CD14-positive monocyte (primary cell): ENCODE measurements at regions not wholly inside any gene's neighbourhood (a gene's known extent, or its start where the extent isn't known, plus 50 kb on each side); places are given as distances from the start of the nearest gene placed in this dataset.

ENCODE experiments used
- DNase-seq, 3 donors: peaks; one replicate each; pipeline ENCODE4 v3.0.0-alpha.2; 2011 to 2022
- H2AFZ ChIP-seq: 2 replicates; pipeline ENCODE4 v1.6.0; 2012; ENCODE audit warnings: mild to moderate bottlenecking, low read depth, low read length, inconsistent platforms; ENCODE audit not compliant: insufficient read depth, poor library complexity, severe bottlenecking
- H3K27ac ChIP-seq, 2 donors: 1 replicate in 1 of 2; 2 replicates in 1 of 2; pipeline ENCODE4 v1.5.1; 2012 to 2013; ENCODE audit warnings: low read length in 2 of 2, control low read depth in 1 of 2, inconsistent platforms in 1 of 2, low read depth in 1 of 2, mild to moderate bottlenecking in 1 of 2
- H3K27me3 ChIP-seq, 2 donors: one replicate each; pipeline versions ENCODE4 v1.6.0 to v1.6.1; 2011 to 2013; ENCODE audit warnings: low read length in 2 of 2; ENCODE audit not compliant: control insufficient read depth in 2 of 2, insufficient read depth in 2 of 2
- H3K36me3 ChIP-seq, 2 donors: replicated peaks in 1 of 2; 1 replicate in 1 of 2; 2 replicates in 1 of 2; pipeline versions ENCODE4 v1.5.1 to v1.6.1; 2012 to 2013; ENCODE audit warnings: low read length in 2 of 2, control low read depth in 1 of 2, inconsistent platforms in 1 of 2, mild to moderate bottlenecking in 1 of 2; ENCODE audit not compliant: insufficient read depth in 2 of 2, control insufficient read depth in 1 of 2
- H3K4me1 ChIP-seq, 2 donors: 1 replicate in 1 of 2; 2 replicates in 1 of 2; pipeline versions ENCODE4 v1.5.1 to v1.6.1; 2012 to 2013; ENCODE audit warnings: low read length in 2 of 2, control low read depth in 1 of 2, inconsistent platforms in 1 of 2, mild to moderate bottlenecking in 1 of 2, moderate library complexity in 1 of 2; ENCODE audit not compliant: insufficient read depth in 2 of 2, control insufficient read depth in 1 of 2
- H3K4me2 ChIP-seq: replicated peaks from 2 replicates; pipeline ENCODE3; 2012; ENCODE audit warnings: low read length, moderate library complexity, mild to moderate bottlenecking; ENCODE audit not compliant: poor library complexity, severe bottlenecking; ENCODE audit errors: extremely low read depth
- H3K4me3 ChIP-seq, 3 experiments: fragments of 200-600 bp in 1 of 3; sonication (generic) in 1 of 3; replicated peaks in 1 of 3; 1 replicate in 2 of 3; 2 replicates in 1 of 3; pipeline ENCODE4 v1.5.1; 2011 to 2013; ENCODE audit warnings: low read length in 3 of 3, mild to moderate bottlenecking in 3 of 3, control low read depth in 2 of 3, low read depth in 2 of 3, inconsistent platforms in 1 of 3, moderate library complexity in 1 of 3
- H3K79me2 ChIP-seq: 2 replicates; pipeline ENCODE4 v1.6.0; 2012; ENCODE audit warnings: mild to moderate bottlenecking, control low read depth, inconsistent platforms, low read length, moderate library complexity; ENCODE audit not compliant: insufficient read depth
- H3K9ac ChIP-seq: 2 replicates; pipeline ENCODE4 v1.6.0; 2017; ENCODE audit warnings: low read length, mild to moderate bottlenecking; ENCODE audit not compliant: insufficient read depth, poor library complexity, severe bottlenecking
- H3K9me3 ChIP-seq, 2 donors: replicated peaks in 1 of 2; 1 replicate in 1 of 2; 2 replicates in 1 of 2; pipeline versions ENCODE4 v1.5.1 to v1.6.1; 2012 to 2013; ENCODE audit warnings: low read length in 2 of 2, control low read depth in 1 of 2; ENCODE audit not compliant: control insufficient read depth in 1 of 2, insufficient read depth in 1 of 2
- H4K20me1 ChIP-seq: 2 replicates; pipeline ENCODE4 v1.6.0; 2012; ENCODE audit warnings: mild to moderate bottlenecking, low read length, control low read depth, moderate library complexity; ENCODE audit not compliant: insufficient read depth
- H3K27ac Mint-ChIP-seq, 7 donors: one replicate each; pipeline ENCODE4 v1.8.0; 2020; ENCODE audit warnings: mild to moderate bottlenecking in 7 of 7, mixed read lengths in 7 of 7, moderate library complexity in 6 of 7, inconsistent platforms in 2 of 7
- H3K27me3 Mint-ChIP-seq, 3 donors: one replicate each; pipeline ENCODE4 v1.8.0; 2021 to 2022; ENCODE audit warnings: low read depth in 3 of 3, mild to moderate bottlenecking in 3 of 3, mixed read lengths in 3 of 3, moderate library complexity in 3 of 3, inconsistent platforms in 1 of 3
- H3K36me3 Mint-ChIP-seq, 2 donors: one replicate each; pipeline ENCODE4 v1.8.0; 2020; ENCODE audit warnings: mixed read lengths in 2 of 2, inconsistent platforms in 1 of 2, mild to moderate bottlenecking in 1 of 2
- H3K4me1 Mint-ChIP-seq: one replicate; pipeline ENCODE4 v1.8.0; 2020; ENCODE audit warnings: mild to moderate bottlenecking, mixed read lengths
- H3K4me3 Mint-ChIP-seq, 2 donors: one replicate each; pipeline ENCODE4 v1.8.0; 2020; ENCODE audit warnings: mild to moderate bottlenecking in 2 of 2, mixed read lengths in 2 of 2, moderate library complexity in 1 of 2
- H3K9me3 Mint-ChIP-seq, 7 donors: one replicate each; pipeline ENCODE4 v1.8.0; 2020 to 2022; ENCODE audit warnings: mixed read lengths in 7 of 7, mild to moderate bottlenecking in 6 of 7, moderate library complexity in 6 of 7, inconsistent platforms in 2 of 7
- CTCF ChIP-seq: fragments of 200-600 bp; IDR thresholded peaks from one replicate; pipeline ENCODE4 v1.8.0; 2022; ENCODE audit warnings: antibody characterized with exemption, mild to moderate bottlenecking
- WGBS: methylation state at CpG from one replicate; pipeline ENCODE4 v1.1.5; 2013; ENCODE audit warnings: missing lambda C conversion rate; ENCODE audit not compliant: insufficient coverage; 5-methylcytosine and 5-hydroxymethylcytosine counted together
- intact Hi-C, 2 donors: fragments of 100-400 bp; cut with micrococcal nuclease; formaldehyde crosslinking; loops; one replicate each; pipeline versions ENCODE4 v1.15.0 to v1.15.1; 2023

- TF ChIP-seq CTCF, result no peak
- H3K9me3 ChIP-seq, result no peaks in the 10 kb centered on the region
- no peaks in the 10 kb centered on the region for H3K4me1 Mint-ChIP-seq
- H3K79me2 ChIP-seq, result no peaks in the 10 kb centered on the region
- DNase-seq, result no peak
- H4K20me1 ChIP-seq, result no peaks in the 10 kb centered on the region
- H3K4me1 ChIP-seq, result no peaks in the 10 kb centered on the region
- H3K4me2 ChIP-seq, result no peak overlapping the region
- no peak overlapping the region for H3K4me3 Mint-ChIP-seq
- H3K4me3 ChIP-seq, result no peak overlapping the region
- H2AFZ ChIP-seq, result no peak overlapping the region
- intact Hi-C loops, result no loop called here
- peak overlapping the region in 1 of 7 donors; percentile 46 for H3K27ac Mint-ChIP-seq
- no peaks in the 10 kb centered on the region for H3K36me3 Mint-ChIP-seq
- H3K27ac ChIP-seq, result no peak overlapping the region
- no peaks in the 10 kb centered on the region for H3K27me3 ChIP-seq
- H3K9ac ChIP-seq, result no peak overlapping the region
- peaks cover 4 to 7% (median 7%) of the 10 kb centered on the region in 3 donors for H3K27me3 Mint-ChIP-seq
- WGBS, result 96% methylated on average over 3 of the region's 11 CpGs
- H3K36me3 ChIP-seq, result no peaks in the 10 kb centered on the region
- peaks cover 0 to 1% (median 0%) of the 10 kb centered on the region in 7 donors for H3K9me3 Mint-ChIP-seq
Observed at GRCh38 chr2:15789381-15790062, 150.8 kb upstream of the MYCN start.

- no peak overlapping the region for H3K4me3 ChIP-seq
- H3K9me3 ChIP-seq, result no peaks in the 10 kb centered on the region
- H3K36me3 ChIP-seq, result no peaks in the 10 kb centered on the region
- no peaks in the 10 kb centered on the region for H3K79me2 ChIP-seq
- no peak for DNase-seq
- intact Hi-C loops, result no loop called here
- H3K4me1 ChIP-seq, result no peaks in the 10 kb centered on the region
- H3K9ac ChIP-seq, result no peak overlapping the region
- H3K4me3 Mint-ChIP-seq, result no peak overlapping the region
- H2AFZ ChIP-seq, result no peak overlapping the region
- H4K20me1 ChIP-seq, result no peaks in the 10 kb centered on the region
- no peak overlapping the region for H3K27ac Mint-ChIP-seq
- peaks cover 2 to 6% (median 5%) of the 10 kb centered on the region in 3 donors for H3K27me3 Mint-ChIP-seq
- WGBS, result 92% methylated on average over 4 of the region's 9 CpGs
- H3K4me2 ChIP-seq, result no peak overlapping the region
- peaks cover 0 to 1% (median 0%) of the 10 kb centered on the region in 7 donors for H3K9me3 Mint-ChIP-seq
- no peaks in the 10 kb centered on the region for H3K4me1 Mint-ChIP-seq
- H3K27ac ChIP-seq, result no peak overlapping the region
- no peak for TF ChIP-seq CTCF
- H3K27me3 ChIP-seq, result no peaks in the 10 kb centered on the region
- H3K36me3 Mint-ChIP-seq, result no peaks in the 10 kb centered on the region
Observed at GRCh38 chr2:15790326-15790725, 150.0 kb upstream of the MYCN start.
